Prostate gland (tissue), 2 donors: ENCODE measurements at regions not wholly inside any gene's neighbourhood (a gene's known extent, or its start where the extent isn't known, plus 50 kb on each side); places are given as distances from the start of the nearest gene placed in this dataset.

ENCODE experiments used
- DNase-seq: peaks from one replicate; pipeline ENCODE4 v3.0.0-alpha.2; 2019; ENCODE audit warnings: low spot score
- H3K27ac ChIP-seq, 2 donors: fragments of 200-600 bp; sonication (generic); 2 replicates each; pipeline ENCODE4 v1.5.1; 2017 to 2019
- H3K27me3 ChIP-seq: fragments of 200-600 bp; sonication (generic); replicated peaks from 2 replicates; pipeline ENCODE4 v1.5.1; 2019; ENCODE audit not compliant: insufficient read depth
- H3K36me3 ChIP-seq, 2 donors: fragments of 200-600 bp; sonication (generic); 1 replicate in 1 of 2; 2 replicates in 1 of 2; pipeline versions ENCODE4 v1.5.1 to v1.8.1; 2017 to 2019
- H3K4me1 ChIP-seq: fragments of 200-600 bp; sonication (generic); replicated peaks from 2 replicates; pipeline ENCODE4 v1.5.1; 2019
- H3K4me3 ChIP-seq, 2 donors: fragments of 200-600 bp; sonication (generic); 2 replicates each; pipeline ENCODE4 v1.5.1; 2017 to 2019
- H3K9me3 ChIP-seq: fragments of 200-600 bp; sonication (generic); 2 replicates; pipeline ENCODE4 v1.5.1; 2017
- POLR2A ChIP-seq: fragments of 450-650 bp; IDR thresholded peaks from one replicate; pipeline ENCODE4 v1.6.1; 2016; ENCODE audit warnings: antibody characterized with exemption, mild to moderate bottlenecking
- POLR2AphosphoS5 ChIP-seq: sonication (generic); formaldehyde crosslinking; IDR thresholded peaks from one replicate; pipeline ENCODE4 v1.6.1; 2017; ENCODE audit warnings: antibody characterized with exemption
- WGBS: methylation state at CpG from one replicate; pipeline ENCODE4 v1.1.5; 2018; 5-methylcytosine and 5-hydroxymethylcytosine counted together
- intact Hi-C: fragments of 100-400 bp; cut with DNase I; formaldehyde crosslinking; loops from one replicate; pipeline ENCODE4 v1.14.2; 2022
- TF ChIP-seq, protein P1 (sequence below), 4 experiments: fragments of 200-600 bp in 2 of 4; fragments of 450-650 bp in 2 of 4; sonication (generic) in 2 of 4; IDR thresholded peaks; 1 replicate in 3 of 4; 2 replicates in 1 of 4; pipeline ENCODE4 v1.5.1; 2016 to 2019; ENCODE audit warnings: antibody characterized with exemption in 4 of 4, mild to moderate bottlenecking in 2 of 4, moderate library complexity in 2 of 4

DNA sequence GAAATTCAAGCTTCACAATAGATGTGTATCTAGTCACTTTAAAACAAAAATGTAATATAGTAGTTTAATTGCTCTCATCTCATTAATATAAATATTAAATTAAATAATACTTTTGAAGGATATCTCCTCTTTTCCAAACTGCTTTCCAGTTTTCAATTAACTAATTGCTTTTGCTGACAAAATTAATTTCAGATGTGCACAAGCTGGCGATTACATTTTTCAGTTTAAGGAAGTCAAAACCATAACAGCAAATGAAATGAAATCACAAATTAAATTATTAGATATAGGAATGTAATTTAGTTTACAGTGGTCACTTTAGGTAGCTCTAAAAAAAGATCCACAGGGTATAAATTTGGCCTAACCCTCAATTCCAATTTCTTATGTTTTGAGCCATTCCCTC lies 362.1 kb downstream of the SLC6A15 start:
- H3K27me3 ChIP-seq, result no peaks in the 10 kb centered on the region
- H3K27ac ChIP-seq, result no peak overlapping the region
- no peaks in the 10 kb centered on the region for H3K4me1 ChIP-seq
- intact Hi-C loops, result no loop called here
- no peaks in the 10 kb centered on the region for H3K9me3 ChIP-seq
- DNase-seq, result no peak
- H3K36me3 ChIP-seq, result no peaks in the 10 kb centered on the region
- 95% methylated on average over 1 of the region's 1 CpG for whole genome bisulfite sequencing
- no peak overlapping the region for H3K4me3 ChIP-seq
- TF ChIP-seq POLR2AphosphoS5, result no peak
- TF ChIP-seq, protein P1, sequence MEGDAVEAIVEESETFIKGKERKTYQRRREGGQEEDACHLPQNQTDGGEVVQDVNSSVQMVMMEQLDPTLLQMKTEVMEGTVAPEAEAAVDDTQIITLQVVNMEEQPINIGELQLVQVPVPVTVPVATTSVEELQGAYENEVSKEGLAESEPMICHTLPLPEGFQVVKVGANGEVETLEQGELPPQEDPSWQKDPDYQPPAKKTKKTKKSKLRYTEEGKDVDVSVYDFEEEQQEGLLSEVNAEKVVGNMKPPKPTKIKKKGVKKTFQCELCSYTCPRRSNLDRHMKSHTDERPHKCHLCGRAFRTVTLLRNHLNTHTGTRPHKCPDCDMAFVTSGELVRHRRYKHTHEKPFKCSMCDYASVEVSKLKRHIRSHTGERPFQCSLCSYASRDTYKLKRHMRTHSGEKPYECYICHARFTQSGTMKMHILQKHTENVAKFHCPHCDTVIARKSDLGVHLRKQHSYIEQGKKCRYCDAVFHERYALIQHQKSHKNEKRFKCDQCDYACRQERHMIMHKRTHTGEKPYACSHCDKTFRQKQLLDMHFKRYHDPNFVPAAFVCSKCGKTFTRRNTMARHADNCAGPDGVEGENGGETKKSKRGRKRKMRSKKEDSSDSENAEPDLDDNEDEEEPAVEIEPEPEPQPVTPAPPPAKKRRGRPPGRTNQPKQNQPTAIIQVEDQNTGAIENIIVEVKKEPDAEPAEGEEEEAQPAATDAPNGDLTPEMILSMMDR (IDR thresholded peaks at IDR 0.05), result no peak
- no peak for TF ChIP-seq POLR2A

DNA sequence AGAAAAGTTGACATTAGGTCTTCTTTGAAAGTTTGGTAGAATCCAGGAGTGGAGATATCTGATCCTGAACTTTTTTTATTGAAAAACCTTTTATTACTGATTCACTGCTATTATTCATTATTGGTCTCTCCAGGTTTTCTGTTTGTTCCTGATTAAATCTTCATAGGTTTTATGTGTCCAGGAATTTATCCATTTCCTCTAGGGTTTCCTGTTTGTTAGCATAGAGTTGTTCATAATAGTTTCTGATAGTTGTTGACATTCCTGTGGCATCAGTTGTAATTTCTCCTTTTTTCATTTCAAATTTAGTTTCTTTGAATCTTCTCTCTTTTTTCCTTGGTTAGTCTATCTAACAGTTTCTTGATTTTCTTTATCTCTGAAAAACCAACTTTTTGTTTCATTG lies 370.3 kb downstream of the SLC6A15 start:
- intact Hi-C loops, result no loop called here
- H3K27me3 ChIP-seq, result no peaks in the 10 kb centered on the region
- H3K36me3 ChIP-seq, result no peaks in the 10 kb centered on the region
- no peaks in the 10 kb centered on the region for H3K4me1 ChIP-seq
- no peak overlapping the region for H3K4me3 ChIP-seq
- DNase-seq, result no peak
- H3K27ac ChIP-seq, result no peak overlapping the region
- TF ChIP-seq POLR2A (no peak), POLR2AphosphoS5 (no peak)
- TF ChIP-seq, protein P1 (IDR thresholded peaks at IDR 0.05), result no peak
- no peaks in the 10 kb centered on the region for H3K9me3 ChIP-seq

DNA sequence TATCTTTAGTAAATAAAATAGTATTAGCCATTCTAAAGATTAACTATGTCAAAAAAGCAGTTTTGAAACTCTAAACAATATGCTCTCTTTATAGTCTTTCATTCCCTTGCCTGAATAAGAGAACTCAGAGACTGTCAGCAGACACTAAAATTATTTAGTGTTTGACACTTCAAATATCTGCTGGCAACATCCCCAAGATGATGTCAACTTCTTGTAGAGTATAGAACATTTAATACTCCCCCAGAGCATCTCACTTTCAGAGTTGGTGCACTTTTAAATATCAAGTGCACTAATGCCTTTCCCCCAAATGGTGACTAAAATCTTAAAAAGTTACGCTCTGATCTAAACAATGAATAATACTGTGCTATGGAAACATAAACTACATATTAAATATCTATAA lies 374.9 kb downstream of the SLC6A15 start:
- H3K9me3 ChIP-seq, result no peaks in the 10 kb centered on the region
- H3K4me1 ChIP-seq, result no peaks in the 10 kb centered on the region
- intact Hi-C loops, result no loop called here
- DNase-seq, result no peak
- H3K36me3 ChIP-seq, result no peaks in the 10 kb centered on the region
- WGBS, result 95% methylated on average over 1 of the region's 1 CpG
- no peak overlapping the region for H3K4me3 ChIP-seq
- H3K27me3 ChIP-seq, result no peaks in the 10 kb centered on the region
- TF ChIP-seq POLR2AphosphoS5, result no peak
- TF ChIP-seq POLR2A, result no peak
- TF ChIP-seq, protein P1 (IDR thresholded peaks at IDR 0.05), result no peak
- no peak overlapping the region for H3K27ac ChIP-seq

DNA sequence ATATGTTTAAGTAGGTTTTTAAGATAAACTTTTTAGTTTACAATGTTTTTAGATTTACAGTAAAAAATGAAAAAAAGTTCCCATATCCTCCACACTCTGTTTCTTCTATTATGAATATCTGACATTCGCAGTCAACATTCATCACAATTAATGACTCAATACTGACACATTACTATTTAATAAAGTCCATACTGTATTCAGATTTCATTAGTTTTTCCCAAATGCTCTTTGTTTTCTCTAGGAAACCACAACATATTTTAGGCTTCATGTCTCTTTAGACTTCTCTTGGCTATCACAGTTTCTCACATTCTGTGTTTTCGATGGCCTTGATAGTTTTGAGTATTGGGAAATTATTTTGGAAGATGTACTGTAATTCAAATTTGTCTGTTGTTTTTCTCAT lies 399.8 kb downstream of the SLC6A15 start:
- intact Hi-C loops, result loop anchor here (2.0 kb wide), 1 partner anchor 54 kb away; no protein-coding TSS in a partner anchor
- no peak for DNase-seq
- WGBS, result 95% methylated on average over 2 of the region's 2 CpGs
- no peaks in the 10 kb centered on the region for H3K9me3 ChIP-seq
- H3K4me1 ChIP-seq, result no peaks in the 10 kb centered on the region
- no peak overlapping the region for H3K4me3 ChIP-seq
- TF ChIP-seq, protein P1 (IDR thresholded peaks at IDR 0.05), result no peak
- no peak for TF ChIP-seq POLR2AphosphoS5
- no peak for TF ChIP-seq POLR2A
- no peak overlapping the region for H3K27ac ChIP-seq
- H3K36me3 ChIP-seq, result no peaks in the 10 kb centered on the region
- H3K27me3 ChIP-seq, result no peaks in the 10 kb centered on the region

DNA sequence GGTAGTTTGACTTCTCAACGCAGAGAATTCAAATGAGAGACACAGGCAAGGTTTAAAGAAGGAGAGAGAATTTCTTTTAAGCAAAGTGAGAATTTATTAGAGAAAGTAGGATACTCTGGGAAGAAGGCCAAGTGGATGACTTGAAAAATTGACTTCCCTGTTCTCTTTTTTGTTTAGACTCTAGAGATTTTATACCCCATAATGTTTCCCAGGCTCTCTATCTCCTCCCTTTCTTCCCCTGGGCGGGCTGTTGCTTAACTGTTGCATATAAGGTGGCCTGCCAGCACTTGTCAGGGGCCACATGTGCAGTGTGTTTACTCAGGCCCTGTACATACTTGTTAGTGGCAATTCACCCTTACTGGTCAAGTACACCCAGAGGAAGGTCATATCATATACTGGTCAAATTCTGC lies 403.7 kb downstream of the SLC6A15 start:
- intact Hi-C loops, result loop anchor here (10.0 kb wide), 1 partner anchor 1984 kb away; no protein-coding TSS in a partner anchor
- TF ChIP-seq, protein P1 (IDR thresholded peaks at IDR 0.05), result no peak
- TF ChIP-seq POLR2A (no peak), POLR2AphosphoS5 (no peak)
- no peak overlapping the region for H3K27ac ChIP-seq
- H3K27me3 ChIP-seq, result no peaks in the 10 kb centered on the region
- no peak overlapping the region for H3K4me3 ChIP-seq
- no peaks in the 10 kb centered on the region for H3K9me3 ChIP-seq
- H3K4me1 ChIP-seq, result no peaks in the 10 kb centered on the region
- H3K36me3 ChIP-seq, result no peaks in the 10 kb centered on the region
- DNase-seq, result no peak
- 19% methylated on average over 2 of the region's 2 CpGs for WGBS
